IPS-18a (cell line): ENCODE measurements at regions not wholly inside any gene's neighbourhood (a gene's known extent, or its start where the extent isn't known, plus 50 kb on each side); places are given as distances from the start of the nearest gene placed in this dataset.

Source experiments
- H3K27ac ChIP-seq: one replicate; pipeline ENCODE4 v1.5.1; 2013; ENCODE audit warnings: low read length
- H3K27me3 ChIP-seq: one replicate; pipeline ENCODE4 v1.6.1; 2013; ENCODE audit warnings: mild to moderate bottlenecking, low read length; ENCODE audit not compliant: control insufficient read depth, insufficient read depth
- H3K36me3 ChIP-seq: one replicate; pipeline ENCODE4 v1.6.1; 2013; ENCODE audit warnings: low read depth, low read length; ENCODE audit not compliant: control insufficient read depth
- H3K4me1 ChIP-seq: one replicate; pipeline ENCODE4 v1.6.1; 2013; ENCODE audit warnings: low read depth, low read length; ENCODE audit not compliant: control insufficient read depth
- H3K4me3 ChIP-seq: one replicate; pipeline ENCODE4 v1.5.1; 2013; ENCODE audit warnings: low read length
- H3K9ac ChIP-seq: one replicate; pipeline ENCODE4 v1.6.1; 2013; ENCODE audit warnings: mild to moderate bottlenecking, low read length, moderate library complexity
- H3K9me3 ChIP-seq: one replicate; pipeline ENCODE4 v1.6.1; 2013; ENCODE audit warnings: low read depth, low read length; ENCODE audit not compliant: control insufficient read depth

GRCh38 chr12:34526946-34527345, 504.6 kb downstream of the ALG10 start:
- no peaks in the 10 kb centered on the region for H3K27me3 ChIP-seq

GRCh38 chr12:34547276-34547675, 525.0 kb downstream of the ALG10 start:
- Histone ChIP-seq H3K27me3 (no peaks in the 10 kb centered on the region), H3K4me3 (no peak overlapping the region), H3K4me1 (no peaks in the 10 kb centered on the region), H3K9me3 (peaks cover 91% of the 10 kb centered on the region), H3K9ac (no peak overlapping the region), H3K27ac (no peak overlapping the region), H3K36me3 (no peaks in the 10 kb centered on the region)

More at GRCh38 chr12:34526946-34527345, 504.6 kb downstream of the ALG10 start:
- Histone ChIP-seq H3K4me1 (no peaks in the 10 kb centered on the region), H3K4me3 (no peak overlapping the region), H3K9me3 (peaks cover 77% of the 10 kb centered on the region), H3K9ac (no peak overlapping the region), H3K27ac (no peak overlapping the region), H3K36me3 (no peaks in the 10 kb centered on the region)

GRCh38 chr12:34591966-34592365, 569.7 kb downstream of the ALG10 start:
- no peak overlapping the region for H3K9ac ChIP-seq
- peaks cover 90% of the 10 kb centered on the region for H3K9me3 ChIP-seq
- H3K36me3 ChIP-seq = no peaks in the 10 kb centered on the region

GRCh38 chr12:34595749-34596733, 573.7 kb downstream of the ALG10 start:
- Histone ChIP-seq H3K27me3 (no peaks in the 10 kb centered on the region), H3K4me3 (no peak overlapping the region), H3K27ac (no peak overlapping the region), H3K9me3 (peaks cover 86% of the 10 kb centered on the region), H3K4me1 (no peaks in the 10 kb centered on the region), H3K9ac (no peak overlapping the region), H3K36me3 (no peaks in the 10 kb centered on the region)

More at GRCh38 chr12:34591966-34592365, 569.7 kb downstream of the ALG10 start:
- H3K27ac ChIP-seq = no peak overlapping the region
- H3K27me3 ChIP-seq = no peaks in the 10 kb centered on the region
- no peaks in the 10 kb centered on the region for H3K4me1 ChIP-seq
- no peak overlapping the region for H3K4me3 ChIP-seq

GRCh38 chr12:34597548-34598351, 575.5 kb downstream of the ALG10 start:
- Histone ChIP-seq H3K9me3 (peaks cover 74% of the 10 kb centered on the region), H3K4me1 (no peaks in the 10 kb centered on the region), H3K36me3 (no peaks in the 10 kb centered on the region), H3K4me3 (no peak overlapping the region), H3K27ac (no peak overlapping the region), H3K9ac (no peak overlapping the region), H3K27me3 (no peaks in the 10 kb centered on the region)

GRCh38 chr12:34598352-34598827, 576.1 kb downstream of the ALG10 start:
- no peak overlapping the region for H3K4me3 ChIP-seq
- no peaks in the 10 kb centered on the region for H3K4me1 ChIP-seq
- no peak overlapping the region for H3K27ac ChIP-seq
- H3K27me3 ChIP-seq = no peaks in the 10 kb centered on the region
- H3K36me3 ChIP-seq = no peaks in the 10 kb centered on the region
- peaks cover 73% of the 10 kb centered on the region for H3K9me3 ChIP-seq
- H3K9ac ChIP-seq = no peak overlapping the region

- H3K36me3 ChIP-seq = no peaks in the 10 kb centered on the region
- no peak overlapping the region for H3K9ac ChIP-seq
- peaks cover 71% of the 10 kb centered on the region for H3K9me3 ChIP-seq
- no peak overlapping the region for H3K27ac ChIP-seq
- H3K4me1 ChIP-seq = no peaks in the 10 kb centered on the region
- no peak overlapping the region for H3K4me3 ChIP-seq
- no peaks in the 10 kb centered on the region for H3K27me3 ChIP-seq
Measured at GRCh38 chr12:34598851-34599529, 576.7 kb downstream of the ALG10 start.

GRCh38 chr12:34599530-34600513, 577.5 kb downstream of the ALG10 start:
- peaks cover 65% of the 10 kb centered on the region for H3K9me3 ChIP-seq

GRCh38 chr12:34600592-34601462, 578.5 kb downstream of the ALG10 start:
- Histone ChIP-seq H3K4me3 (no peak overlapping the region), H3K4me1 (no peaks in the 10 kb centered on the region), H3K9me3 (peaks cover 64% of the 10 kb centered on the region), H3K27ac (no peak overlapping the region), H3K36me3 (no peaks in the 10 kb centered on the region), H3K9ac (no peak overlapping the region), H3K27me3 (no peaks in the 10 kb centered on the region)

More at GRCh38 chr12:34599530-34600513, 577.5 kb downstream of the ALG10 start:
- Histone ChIP-seq H3K4me1 (no peaks in the 10 kb centered on the region), H3K27me3 (no peaks in the 10 kb centered on the region), H3K9ac (no peak overlapping the region), H3K4me3 (no peak overlapping the region), H3K36me3 (no peaks in the 10 kb centered on the region), H3K27ac (no peak overlapping the region)

GRCh38 chr12:34601689-34602088, 579.4 kb downstream of the ALG10 start:
- Histone ChIP-seq H3K9ac (no peak overlapping the region), H3K4me1 (no peaks in the 10 kb centered on the region), H3K36me3 (no peaks in the 10 kb centered on the region), H3K9me3 (peaks cover 67% of the 10 kb centered on the region), H3K27ac (no peak overlapping the region), H3K27me3 (no peaks in the 10 kb centered on the region), H3K4me3 (no peak overlapping the region)
